IMR-90 (cell line): ENCODE measurements at regions not wholly inside any gene's neighbourhood (a gene's known extent, or its start where the extent isn't known, plus 50 kb on each side); places are given as distances from the start of the nearest gene placed in this dataset.
"Not testable (repeated sequence)": the region's sequence is repeated elsewhere in the genome, so short reads cannot be mapped to it uniquely, and the experiment has no call there.

Experiments
- ATAC-seq: fragments of 200-7000 bp; cut with Tn5 transposase; 2 replicates; pipeline ENCODE4 v1.9.1; 2020; ENCODE audit warnings: low read depth, mild to moderate bottlenecking, moderate library complexity
- BruUV-seq: library from RNA; stranded (reverse); fragments of 400-500 nt; replicated peaks from 2 replicates; lab custom pipeline; 2021; lab: Mats Ljungman, UMichigan
- CTCF ChIA-PET: fragments of 300-600 bp; formaldehyde crosslinking; extraction: SDS; loops from one replicate; lab custom pipeline; 2021; ENCODE audit warnings: antibody characterized with exemption; lab: Yijun Ruan, JAX
- POLR2A ChIA-PET: fragments of 300-600 bp; sonication (Branson Sonifier 250); formaldehyde crosslinking; loops from one replicate; lab custom pipeline; 2022; ENCODE audit warnings: antibody characterized with exemption; ENCODE audit not compliant: unreplicated experiment; lab: Charles Lee
- DNase-seq: peaks from one replicate; pipeline ENCODE4 v3.0.0; 2013
- H2AFZ ChIP-seq: replicated peaks from 2 replicates; pipeline ENCODE3; 2013; ENCODE audit warnings: low read length, mild to moderate bottlenecking; ENCODE audit not compliant: poor library complexity
- H2AK5ac ChIP-seq: 2 replicates; pipeline ENCODE4 v1.6.1; 2013; ENCODE audit warnings: low read depth, low read length, inconsistent platforms
- H2AK9ac ChIP-seq: replicated peaks from 2 replicates; pipeline ENCODE3; 2013; ENCODE audit warnings: mild to moderate bottlenecking, low read depth, low read length, moderate library complexity; ENCODE audit not compliant: poor library complexity
- H2BK120ac ChIP-seq: 2 replicates; pipeline ENCODE4 v1.6.1; 2013; ENCODE audit warnings: low read depth, low read length, inconsistent platforms
- H2BK15ac ChIP-seq: 3 replicates; pipeline ENCODE4 v1.6.1; 2013; ENCODE audit warnings: low read depth, low read length, inconsistent platforms
- H2BK20ac ChIP-seq: 2 replicates; pipeline ENCODE4 v1.6.1; 2013; ENCODE audit warnings: low read depth, mild to moderate bottlenecking, inconsistent platforms, low read length, moderate library complexity
- H2BK5ac ChIP-seq: 2 replicates; pipeline ENCODE4 v1.6.1; 2013; ENCODE audit warnings: mild to moderate bottlenecking, low read depth, low read length, inconsistent platforms; ENCODE audit not compliant: poor library complexity, severe bottlenecking
- H3K14ac ChIP-seq: replicated peaks from 2 replicates; pipeline ENCODE4 v1.6.1; 2013; ENCODE audit warnings: low read depth, low read length, inconsistent platforms
- H3K18ac ChIP-seq: 2 replicates; pipeline ENCODE4 v1.6.1; 2013; ENCODE audit warnings: low read depth, low read length, control low read depth
- H3K23ac ChIP-seq: 2 replicates; pipeline ENCODE4 v1.6.1; 2013; ENCODE audit warnings: low read depth, low read length, inconsistent platforms
- H3K27ac ChIP-seq: 2 replicates; pipeline ENCODE4 v1.5.1; 2013; ENCODE audit warnings: mild to moderate bottlenecking, control low read depth, low read length; ENCODE audit not compliant: insufficient read depth
- H3K27me3 ChIP-seq: 2 replicates; pipeline ENCODE4 v1.6.1; 2013; ENCODE audit warnings: low read length; ENCODE audit not compliant: control insufficient read depth, insufficient read depth
- H3K36me3 ChIP-seq: 2 replicates; pipeline ENCODE4 v1.6.1; 2013; ENCODE audit warnings: low read length, mixed read lengths; ENCODE audit not compliant: control insufficient read depth, insufficient read depth
- H3K4ac ChIP-seq: 2 replicates; pipeline ENCODE4 v1.6.1; 2013; ENCODE audit warnings: low read depth, low read length, inconsistent platforms
- H3K4me1 ChIP-seq: 2 replicates; pipeline ENCODE4 v1.6.1; 2013; ENCODE audit warnings: low read length, mixed read lengths; ENCODE audit not compliant: control insufficient read depth, insufficient read depth
- H3K4me2 ChIP-seq: 2 replicates; pipeline ENCODE4 v1.6.1; 2013; ENCODE audit warnings: low read depth, mild to moderate bottlenecking, control low read depth, low read length, moderate library complexity
- H3K4me3 ChIP-seq: 2 replicates; pipeline ENCODE4 v1.5.1; 2013; ENCODE audit warnings: low read depth, mild to moderate bottlenecking, control low read depth, low read length, moderate library complexity; ENCODE audit not compliant: insufficient read depth
- H3K56ac ChIP-seq: 2 replicates; pipeline ENCODE4 v1.6.1; 2013; ENCODE audit warnings: low read length, inconsistent platforms; ENCODE audit not compliant: insufficient read depth; ENCODE audit errors: extremely low read depth
- H3K79me1 ChIP-seq, 2 experiments: 2 replicates each; pipeline ENCODE4 v1.6.1; 2013; ENCODE audit warnings: low read length in 2 of 2, inconsistent platforms in 1 of 2, low read depth in 1 of 2
- H3K9ac ChIP-seq: 2 replicates; pipeline ENCODE4 v1.6.1; 2013; ENCODE audit warnings: low read depth, low read length, control low read depth
- H3K9me1 ChIP-seq: 2 replicates; pipeline ENCODE4 v1.6.1; 2013; ENCODE audit warnings: low read length, inconsistent platforms; ENCODE audit not compliant: insufficient read depth
- H3K9me3 ChIP-seq: 2 replicates; pipeline ENCODE4 v1.6.1; 2013; ENCODE audit warnings: low read length; ENCODE audit not compliant: control insufficient read depth, insufficient read depth
- H4K20me1 ChIP-seq: 2 replicates; pipeline ENCODE4 v1.6.1; 2013; ENCODE audit warnings: low read length, inconsistent platforms; ENCODE audit not compliant: insufficient read depth
- H4K5ac ChIP-seq: 2 replicates; pipeline ENCODE4 v1.6.1; 2013; ENCODE audit warnings: mild to moderate bottlenecking, low read depth, low read length, control low read depth
- H4K8ac ChIP-seq, 2 experiments: 2 replicates each; pipeline ENCODE4 v1.6.1; 2013; ENCODE audit warnings: low read depth in 2 of 2, low read length in 2 of 2, control low read depth in 1 of 2, inconsistent platforms in 1 of 2
- H4K91ac ChIP-seq: 2 replicates; pipeline ENCODE4 v1.6.1; 2013; ENCODE audit warnings: low read depth, low read length, inconsistent platforms; ENCODE audit not compliant: insufficient read depth
- CEBPB ChIP-seq: IDR thresholded peaks from 2 replicates; pipeline ENCODE4 v1.6.1; 2012; ENCODE audit warnings: low read depth, low read length, improper control_type of control experiment
- CHD1 ChIP-seq: IDR thresholded peaks from 2 replicates; pipeline ENCODE4 v1.6.1; 2012; ENCODE audit warnings: low read depth, low read length, improper control_type of control experiment
- MAZ ChIP-seq: IDR thresholded peaks from 2 replicates; pipeline ENCODE4 v1.6.1; 2012; ENCODE audit warnings: low read depth, mild to moderate bottlenecking, low read length, improper control_type of control experiment, moderate library complexity, borderline replicate concordance
- MXI1 ChIP-seq: IDR thresholded peaks from 2 replicates; pipeline ENCODE4 v1.6.1; 2012; ENCODE audit warnings: low read depth, mild to moderate bottlenecking, low read length, moderate library complexity, borderline replicate concordance
- NFE2L2 ChIP-seq: fragments of 150-350 bp; IDR thresholded peaks from 2 replicates; pipeline ENCODE4 v1.6.1; 2016; ENCODE audit warnings: low read depth, mild to moderate bottlenecking, low read length
- RAD21 ChIP-seq: IDR thresholded peaks from 2 replicates; pipeline ENCODE4 v1.6.1; 2012; ENCODE audit warnings: low read length, improper control_type of control experiment
- RFX5 ChIP-seq: IDR thresholded peaks from 2 replicates; pipeline ENCODE4 v1.8.0; 2012; ENCODE audit warnings: low read depth, mild to moderate bottlenecking, low read length, moderate library complexity
- SMC3 ChIP-seq: fragments of 150-350 bp; IDR thresholded peaks from 2 replicates; pipeline ENCODE4 v1.6.1; 2016; ENCODE audit warnings: low read depth, mild to moderate bottlenecking, antibody characterized with exemption, low read length, moderate library complexity
- USF2 ChIP-seq: fragments of 150-350 bp; IDR thresholded peaks from 2 replicates; pipeline ENCODE4 v1.6.1; 2017; ENCODE audit warnings: mild to moderate bottlenecking, antibody characterized with exemption, low read length, low read depth
- WGBS, 2 experiments: methylation state at CpG; one replicate each; pipeline versions ENCODE4 v1.1.5 to v1.1.7; 2013; ENCODE audit warnings: missing lambda C conversion rate in 2 of 2; ENCODE audit not compliant: insufficient read length in 1 of 2; ENCODE audit errors: extremely low coverage in 2 of 2; 5-methylcytosine and 5-hydroxymethylcytosine counted together
- dilution Hi-C: fragments of 300-500 bp; cut with HindIII; formaldehyde crosslinking; loops from one replicate; pipeline ENCODE4 v1.14.3; 2018; ENCODE audit warnings: low sequenced_read_pairs; ENCODE audit not compliant: unreplicated experiment
- in situ Hi-C: fragments of 300-500 bp; cut with MboI; formaldehyde crosslinking; loops from 3 replicates; pipeline ENCODE4 v1.14.3; 2019; ENCODE audit warnings: low sequenced_read_pairs, inconsistent platforms, mixed read lengths
- intact Hi-C: fragments of 100-400 bp; cut with micrococcal nuclease; formaldehyde crosslinking; loops from 2 replicates; pipeline ENCODE4 v1.10.0; 2022

GRCh38 chr7:8365499-8366110, 67.8 kb upstream of the NXPH1 start:
- H3K4me2 ChIP-seq, result no peak overlapping the region
- no peak overlapping the region for H2BK20ac ChIP-seq
- no peak overlapping the region for H3K18ac ChIP-seq
- H3K79me1 ChIP-seq, result no peaks in the 10 kb centered on the region
- ATAC-seq, result no peak
- DNase-seq, result no peak
- no peak overlapping the region for H3K27ac ChIP-seq
- H3K36me3 ChIP-seq, result no peaks in the 10 kb centered on the region
- no peaks in the 10 kb centered on the region for H3K27me3 ChIP-seq
- no peak overlapping the region for H2BK120ac ChIP-seq
- H3K23ac ChIP-seq, result no peak overlapping the region
- H2BK15ac ChIP-seq, result no peak overlapping the region
- CTCF ChIA-PET, result no interaction called here
- POLR2A ChIA-PET, result no interaction called here
- no CpG with 5 or more reads among the region's 2 CpGs for WGBS, 2 experiments
- no peak overlapping the region for H3K56ac ChIP-seq
- no peak overlapping the region for H2AK5ac ChIP-seq
- H3K9me1 ChIP-seq, result no peaks in the 10 kb centered on the region
- H3K9me3 ChIP-seq, result 0 out of 2 replicates have a peak, but pooled peaks cover 3% of the 10 kb centered on the region
- H4K91ac ChIP-seq, result no peak overlapping the region
- no peak overlapping the region for H2AFZ ChIP-seq
- no peaks in the 10 kb centered on the region for H4K20me1 ChIP-seq
- no peak overlapping the region for H2BK5ac ChIP-seq
- no peak overlapping the region for H3K4ac ChIP-seq
- BruUV-seq, result no TSS peak
- no peak overlapping the region for H3K4me3 ChIP-seq
- H4K5ac ChIP-seq, result no peak overlapping the region
- H4K8ac ChIP-seq, result no peak overlapping the region
- no peak overlapping the region for H2AK9ac ChIP-seq
- H3K9ac ChIP-seq, result no peak overlapping the region
- no peak for TF ChIP-seq SMC3
- TF ChIP-seq CHD1, result no peak
- no peak for TF ChIP-seq RAD21
- no peak for TF ChIP-seq MXI1
- no peak for TF ChIP-seq MAZ
- TF ChIP-seq RFX5, result no peak
- TF ChIP-seq CEBPB, result no peak
- TF ChIP-seq USF2, result no peak
- TF ChIP-seq NFE2L2, result no peak
- intact Hi-C loops, result no loop called here
- H3K4me1 ChIP-seq, result no peaks in the 10 kb centered on the region
- in situ Hi-C loops, result no loop called here
- no peak overlapping the region for H3K14ac ChIP-seq
- dilution Hi-C loops, result no loop called here

- H2BK120ac ChIP-seq, dilution Hi-C loops, CTCF ChIA-PET, H2AK5ac ChIP-seq, H3K4me1 ChIP-seq, H4K5ac ChIP-seq, H3K4ac ChIP-seq, H3K9me1 ChIP-seq, H2BK5ac ChIP-seq, H4K8ac ChIP-seq, H3K4me3 ChIP-seq, POLR2A ChIA-PET, H3K9ac ChIP-seq, H2AFZ ChIP-seq, H3K23ac ChIP-seq, H4K20me1 ChIP-seq, BruUV-seq, intact Hi-C loops, H3K27ac ChIP-seq, H3K27me3 ChIP-seq, in situ Hi-C loops, H3K18ac ChIP-seq, H4K91ac ChIP-seq, H2BK15ac ChIP-seq, H3K56ac ChIP-seq, H3K9me3 ChIP-seq, H2BK20ac ChIP-seq, ATAC-seq, H3K79me1 ChIP-seq, H3K36me3 ChIP-seq, H3K14ac ChIP-seq, DNase-seq, H3K4me2 ChIP-seq, H2AK9ac ChIP-seq: not testable (repeated sequence)
- WGBS, 2 experiments, result no CpG with 5 or more reads among the region's 3 CpGs
Observed at GRCh38 chr7:8368007-8368406, 65.4 kb upstream of the NXPH1 start.
